Immature natural killer cell (primary cell): ENCODE measurements at regions not wholly inside any gene's neighbourhood (a gene's known extent, or its start where the extent isn't known, plus 50 kb on each side); places are given as distances from the start of the nearest gene placed in this dataset.

Experiments
- DNase-seq, 3 donors: peaks; one replicate each; pipeline ENCODE4 v3.0.0; 2022; ENCODE audit warnings: mixed read lengths in 1 of 3
- H3K27ac Mint-ChIP-seq, 6 donors: one replicate each; pipeline ENCODE4 v1.8.0; 2020; ENCODE audit warnings: mixed read lengths in 6 of 6, mild to moderate bottlenecking in 5 of 6, inconsistent platforms in 4 of 6, moderate library complexity in 3 of 6
- H3K27me3 Mint-ChIP-seq, 3 donors: one replicate each; pipeline ENCODE4 v1.8.0; 2020 to 2021; ENCODE audit warnings: low read depth in 3 of 3, mild to moderate bottlenecking in 3 of 3, mixed read lengths in 3 of 3, moderate library complexity in 3 of 3, inconsistent platforms in 1 of 3
- H3K36me3 Mint-ChIP-seq, 3 donors: one replicate each; pipeline ENCODE4 v1.8.0; 2020; ENCODE audit warnings: mixed read lengths in 3 of 3, inconsistent platforms in 2 of 3, mild to moderate bottlenecking in 2 of 3
- H3K4me1 Mint-ChIP-seq, 2 donors: one replicate each; pipeline ENCODE4 v1.8.0; 2020; ENCODE audit warnings: inconsistent platforms in 2 of 2, mild to moderate bottlenecking in 2 of 2, mixed read lengths in 2 of 2, moderate library complexity in 1 of 2
- H3K4me3 Mint-ChIP-seq, 5 donors: one replicate each; pipeline ENCODE4 v1.8.0; 2020; ENCODE audit warnings: mild to moderate bottlenecking in 5 of 5, mixed read lengths in 5 of 5, inconsistent platforms in 3 of 5, moderate library complexity in 3 of 5
- H3K9me3 Mint-ChIP-seq, 6 donors: one replicate each; pipeline ENCODE4 v1.8.0; 2020; ENCODE audit warnings: mild to moderate bottlenecking in 6 of 6, mixed read lengths in 6 of 6, inconsistent platforms in 4 of 6, moderate library complexity in 3 of 6

DNA sequence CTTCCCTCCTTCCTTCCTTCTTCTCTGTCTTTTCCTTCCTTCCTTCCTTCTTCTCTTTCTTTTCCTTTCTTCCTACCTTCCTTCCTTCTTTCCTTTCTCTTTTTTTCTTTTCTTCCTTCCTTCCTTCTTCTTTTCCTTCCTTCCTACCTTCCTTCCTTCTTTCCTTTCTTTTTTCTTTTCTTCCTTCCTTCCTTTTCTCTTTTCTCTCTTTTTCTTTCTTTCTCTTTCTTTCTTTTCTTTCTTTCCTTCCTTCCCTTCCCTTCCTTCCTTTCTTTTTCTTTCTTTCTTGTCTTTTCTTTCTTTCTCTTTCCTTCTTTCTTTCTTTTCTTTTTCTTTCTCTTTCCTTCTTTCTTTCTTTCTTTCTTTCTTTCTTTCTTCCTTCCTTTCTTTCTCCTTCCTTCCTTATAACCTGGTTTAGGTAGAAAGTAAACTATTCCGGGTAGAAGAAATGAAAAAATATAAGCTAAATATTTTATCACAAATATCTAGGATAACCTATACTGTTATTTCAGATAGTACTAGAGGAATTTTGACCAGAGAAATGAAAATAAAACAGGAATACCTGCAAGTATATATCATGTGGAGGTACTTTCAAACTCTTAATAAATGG is 1741.8 kb upstream of the CDH9 start:
- DNase-seq = no peak
- H3K9me3 Mint-ChIP-seq = peaks cover 4 to 46% (median 21%) of the 10 kb centered on the region in 6 donors
- H3K4me3 Mint-ChIP-seq = no peak overlapping the region
- no peak overlapping the region for H3K27ac Mint-ChIP-seq
- no peaks in the 10 kb centered on the region for H3K36me3 Mint-ChIP-seq
- peaks cover 0 to 1% (median 0%) of the 10 kb centered on the region in 3 donors for H3K27me3 Mint-ChIP-seq
- no peaks in the 10 kb centered on the region for H3K4me1 Mint-ChIP-seq

- H3K4me3 Mint-ChIP-seq = no peak overlapping the region
- no peak overlapping the region for H3K27ac Mint-ChIP-seq
- H3K36me3 Mint-ChIP-seq = no peaks in the 10 kb centered on the region
- H3K9me3 Mint-ChIP-seq = peaks cover 6 to 47% (median 21%) of the 10 kb centered on the region in 6 donors
- no peaks in the 10 kb centered on the region for H3K4me1 Mint-ChIP-seq
- DNase-seq = no peak
- peaks cover 0 to 1% (median 0%) of the 10 kb centered on the region in 3 donors for H3K27me3 Mint-ChIP-seq
Observed at GRCh38 chr5:28779161-28779754, 1740.9 kb upstream of the CDH9 start.

DNA sequence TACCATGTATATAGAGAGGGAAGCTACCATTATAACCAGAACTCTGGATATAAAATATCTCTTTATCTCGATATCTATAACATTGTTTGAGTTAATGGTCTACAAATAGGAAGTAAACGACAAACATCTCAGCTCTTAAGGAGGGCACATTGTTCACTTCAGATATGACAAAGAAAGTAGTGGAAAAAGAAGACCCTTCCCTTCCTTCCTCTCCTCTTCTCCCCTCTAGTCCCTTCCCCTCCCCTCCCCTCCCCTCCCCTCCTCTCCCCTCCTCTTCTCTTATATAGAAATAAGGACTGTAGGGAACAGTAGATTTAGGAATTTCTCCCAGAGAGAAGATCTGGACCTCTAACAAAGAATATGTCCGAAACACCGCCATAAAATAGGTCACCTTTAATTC is 1731.9 kb upstream of the CDH9 start:
- Mint-ChIP-seq H3K36me3 (no peaks in the 10 kb centered on the region), H3K4me3 (no peak overlapping the region), H3K4me1 (no peaks in the 10 kb centered on the region), H3K9me3 (peaks cover 3 to 42% (median 18%) of the 10 kb centered on the region in 6 donors), H3K27me3 (no peaks in the 10 kb centered on the region), H3K27ac (no peak overlapping the region)
- no peak for DNase-seq

DNA sequence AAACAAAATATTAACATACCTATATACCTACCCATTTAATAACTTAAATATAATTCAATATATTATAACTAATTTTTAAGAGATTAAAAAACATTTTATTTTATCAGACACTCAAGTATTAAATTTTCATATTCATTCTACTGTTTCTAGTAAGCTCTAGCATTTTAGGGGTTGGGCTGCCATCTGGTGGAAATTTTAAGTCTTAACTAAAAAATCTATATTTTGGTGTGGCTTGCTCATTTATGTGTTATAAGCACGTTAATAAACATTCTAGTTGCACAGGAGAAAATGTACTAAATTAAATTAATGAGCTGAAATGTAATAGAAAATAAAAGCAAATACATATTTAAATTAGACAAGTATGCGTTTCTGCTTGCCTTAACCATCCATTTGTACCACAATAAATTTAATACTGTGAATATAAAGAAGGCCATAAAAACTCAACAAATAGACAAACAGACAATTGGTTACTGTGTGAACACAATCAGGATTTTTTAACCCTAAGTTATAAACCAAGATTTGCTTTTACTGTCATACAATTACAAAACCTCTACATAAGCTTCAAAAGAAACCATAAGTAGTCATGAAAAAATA is 1728.3 kb upstream of the CDH9 start:
- DNase-seq = no peak
- Mint-ChIP-seq H3K9me3 (peaks cover 7 to 41% (median 13%) of the 10 kb centered on the region in 6 donors), H3K36me3 (no peaks in the 10 kb centered on the region), H3K27ac (no peak overlapping the region), H3K27me3 (peaks cover 0 to 2% (median 2%) of the 10 kb centered on the region in 3 donors), H3K4me1 (no peaks in the 10 kb centered on the region), H3K4me3 (no peak overlapping the region)

GRCh38 chr5:28751396-28751795 is 1713.0 kb upstream of the CDH9 start:
- H3K9me3 Mint-ChIP-seq = peaks cover 20 to 62% (median 37%) of the 10 kb centered on the region in 6 donors
- no peaks in the 10 kb centered on the region for H3K4me1 Mint-ChIP-seq

DNA sequence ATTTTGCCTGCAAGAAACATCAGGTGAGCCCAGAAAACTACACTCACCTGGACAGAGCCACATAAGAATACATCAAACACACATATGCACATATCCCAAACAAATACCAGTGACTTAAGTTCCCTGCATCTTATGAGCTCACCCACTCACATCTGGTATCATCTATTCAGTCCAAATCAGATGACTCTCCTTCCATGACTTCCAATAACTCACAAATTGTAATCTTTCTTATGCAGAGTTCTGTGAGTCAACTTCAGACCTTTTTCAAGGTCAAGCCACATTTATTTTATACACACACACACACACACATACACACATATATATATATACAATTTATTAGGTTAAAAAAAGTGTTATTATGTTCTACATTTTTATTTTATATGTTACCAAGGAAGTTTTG is 1711.9 kb upstream of the CDH9 start:
- Mint-ChIP-seq H3K27ac (no peak overlapping the region), H3K4me3 (no peak overlapping the region)

More at GRCh38 chr5:28751396-28751795, 1713.0 kb upstream of the CDH9 start:
- Mint-ChIP-seq H3K27ac (no peak overlapping the region), H3K4me3 (no peak overlapping the region), H3K27me3 (no peaks in the 10 kb centered on the region), H3K36me3 (no peaks in the 10 kb centered on the region)
- DNase-seq = no peak

DNA sequence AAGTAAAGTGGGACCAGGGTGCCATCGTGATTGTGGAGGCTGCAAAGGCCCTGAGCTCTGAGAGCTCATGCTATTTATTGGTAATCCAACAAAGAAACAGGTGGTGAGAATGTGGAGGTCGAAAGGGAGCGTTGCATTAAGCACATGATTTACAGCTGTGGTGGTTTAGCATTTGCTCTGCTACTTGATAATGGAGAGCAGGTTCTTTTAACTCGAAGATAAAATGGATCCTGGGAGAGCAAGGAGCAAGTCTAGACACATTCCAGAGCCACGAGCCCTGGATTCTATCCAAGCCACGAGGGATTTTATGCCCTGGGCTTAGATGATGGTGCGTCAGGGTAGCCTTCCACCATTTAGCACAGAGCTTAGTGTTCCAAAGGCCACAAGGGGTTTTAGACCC is 1710.1 kb upstream of the CDH9 start:
- H3K27me3 Mint-ChIP-seq = no peaks in the 10 kb centered on the region
- H3K4me1 Mint-ChIP-seq = no peaks in the 10 kb centered on the region
- no peak overlapping the region for H3K4me3 Mint-ChIP-seq
- H3K36me3 Mint-ChIP-seq = no peaks in the 10 kb centered on the region
- H3K9me3 Mint-ChIP-seq = peaks cover 9 to 55% (median 29%) of the 10 kb centered on the region in 6 donors
- no peak for DNase-seq
- no peak overlapping the region for H3K27ac Mint-ChIP-seq

More for the DNA sequence above, 1711.9 kb upstream of the CDH9 start:
- Mint-ChIP-seq H3K9me3 (peaks cover 12 to 50% (median 29%) of the 10 kb centered on the region in 6 donors), H3K27me3 (no peaks in the 10 kb centered on the region), H3K4me1 (no peaks in the 10 kb centered on the region), H3K36me3 (no peaks in the 10 kb centered on the region)
- DNase-seq = no peak

GRCh38 chr5:28743716-28744110 is 1705.3 kb upstream of the CDH9 start:
- Mint-ChIP-seq H3K36me3 (peaks cover 0 to 3% (median 0%) of the 10 kb centered on the region in 3 donors), H3K27ac (no peak overlapping the region), H3K4me3 (no peak overlapping the region), H3K27me3 (peaks cover 0 to under 1% (median 0%) of the 10 kb centered on the region in 3 donors), H3K4me1 (no peaks in the 10 kb centered on the region), H3K9me3 (peaks cover 2 to 49% (median 19%) of the 10 kb centered on the region in 6 donors)
- DNase-seq = no peak

GRCh38 chr5:28743025-28743715 is 1704.8 kb upstream of the CDH9 start:
- Mint-ChIP-seq H3K27me3 (peaks cover 0 to 1% (median 0%) of the 10 kb centered on the region in 3 donors), H3K9me3 (peaks cover 2 to 49% (median 21%) of the 10 kb centered on the region in 6 donors), H3K4me1 (no peaks in the 10 kb centered on the region), H3K36me3 (peaks cover 0 to 3% (median 0%) of the 10 kb centered on the region in 3 donors), H3K27ac (no peak overlapping the region), H3K4me3 (no peak overlapping the region)
- DNase-seq = no peak

DNA sequence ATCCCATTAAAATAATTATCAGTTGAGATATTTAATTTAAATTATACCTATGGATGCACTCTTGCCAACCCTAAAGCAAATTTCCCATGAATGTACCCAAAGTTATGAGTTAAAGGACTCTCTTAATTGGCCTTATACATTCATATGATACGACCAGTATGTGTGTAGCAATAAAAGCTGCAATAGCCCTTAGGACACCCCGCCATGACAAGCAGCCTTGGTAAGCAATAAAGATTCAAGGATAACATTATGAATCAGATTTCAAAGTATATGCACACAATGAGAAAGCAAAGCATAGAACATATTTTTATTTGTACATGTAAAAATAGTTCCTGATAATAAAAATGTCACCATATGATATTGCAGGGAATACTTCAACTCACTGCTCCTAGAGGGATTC is 1699.3 kb upstream of the CDH9 start:
- peaks cover 0 to 3% (median 0%) of the 10 kb centered on the region in 3 donors for H3K27me3 Mint-ChIP-seq
- no peak overlapping the region for H3K4me3 Mint-ChIP-seq
- no peak overlapping the region for H3K27ac Mint-ChIP-seq
- peaks cover 3 to 47% (median 30%) of the 10 kb centered on the region in 6 donors for H3K9me3 Mint-ChIP-seq
- no peak for DNase-seq
- no peaks in the 10 kb centered on the region for H3K4me1 Mint-ChIP-seq
- peaks cover 0 to 3% (median 0%) of the 10 kb centered on the region in 3 donors for H3K36me3 Mint-ChIP-seq

GRCh38 chr5:28737222-28737621 is 1698.8 kb upstream of the CDH9 start:
- no peak for DNase-seq
- Mint-ChIP-seq H3K27me3 (peaks cover 0 to 3% (median 0%) of the 10 kb centered on the region in 3 donors), H3K4me3 (no peak overlapping the region), H3K36me3 (peaks cover 0 to 3% (median 0%) of the 10 kb centered on the region in 3 donors), H3K4me1 (no peaks in the 10 kb centered on the region), H3K27ac (no peak overlapping the region), H3K9me3 (peaks cover 3 to 47% (median 31%) of the 10 kb centered on the region in 6 donors)

DNA sequence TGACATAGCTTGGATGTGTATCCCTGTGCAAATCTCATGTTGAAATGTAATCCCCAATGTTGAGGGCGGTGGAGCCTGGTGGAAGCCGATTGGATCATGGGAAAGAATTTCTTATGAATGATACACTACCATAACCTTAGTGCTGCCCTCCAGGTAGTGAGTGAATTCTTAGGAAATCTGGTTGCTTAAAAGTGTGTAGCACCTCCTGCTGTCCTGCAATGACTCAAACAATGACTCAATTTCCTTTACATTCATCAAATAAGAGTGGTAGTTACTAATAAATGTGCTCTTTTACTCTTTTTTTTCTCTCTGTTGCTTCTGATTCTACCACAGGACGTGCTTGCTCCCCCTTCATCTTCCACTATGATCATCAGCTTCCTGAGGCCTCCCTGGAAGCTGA is 1696.0 kb upstream of the CDH9 start:
- Mint-ChIP-seq H3K4me1 (no peaks in the 10 kb centered on the region), H3K9me3 (peaks cover 3 to 44% (median 30%) of the 10 kb centered on the region in 6 donors), H3K27me3 (peaks cover 0 to 3% (median 0%) of the 10 kb centered on the region in 3 donors), H3K27ac (no peak overlapping the region), H3K4me3 (no peak overlapping the region), H3K36me3 (no peaks in the 10 kb centered on the region)
- no peak for DNase-seq

- H3K36me3 Mint-ChIP-seq = peaks cover 0 to 3% (median 0%) of the 10 kb centered on the region in 3 donors
- peaks cover 0 to 48% (median 28%) of the 10 kb centered on the region in 6 donors for H3K9me3 Mint-ChIP-seq
- no peak overlapping the region for H3K4me3 Mint-ChIP-seq
- H3K4me1 Mint-ChIP-seq = no peaks in the 10 kb centered on the region
- no peak overlapping the region for H3K27ac Mint-ChIP-seq
- no peaks in the 10 kb centered on the region for H3K27me3 Mint-ChIP-seq
- no peak for DNase-seq
Observed at GRCh38 chr5:28729067-28729466, 1690.7 kb upstream of the CDH9 start.

DNA sequence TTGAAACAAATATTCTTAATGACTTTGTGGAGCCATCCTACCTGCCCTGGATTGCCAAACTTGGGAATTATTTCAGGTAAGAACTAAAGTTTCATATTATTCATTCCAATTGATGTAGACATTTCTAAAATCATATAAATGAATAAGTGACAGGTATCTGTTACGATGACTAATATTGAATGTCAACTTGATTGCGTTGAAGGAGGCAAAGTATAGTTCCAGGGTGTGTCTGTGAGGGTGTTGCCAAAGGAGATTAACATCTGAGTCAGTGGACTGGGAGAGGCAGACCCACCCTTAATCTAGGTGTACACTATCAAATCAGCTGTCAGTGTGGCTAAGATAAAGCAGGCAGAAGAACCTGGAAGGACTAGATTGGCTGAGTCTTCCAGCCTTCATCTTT is 1688.4 kb upstream of the CDH9 start:
- Mint-ChIP-seq H3K4me3 (no peak overlapping the region), H3K9me3 (peaks cover 4 to 58% (median 32%) of the 10 kb centered on the region in 6 donors), H3K4me1 (no peaks in the 10 kb centered on the region), H3K27ac (no peak overlapping the region), H3K27me3 (no peaks in the 10 kb centered on the region), H3K36me3 (peaks cover 0 to 3% (median 0%) of the 10 kb centered on the region in 3 donors)
- DNase-seq = no peak
